ENCODE measurements at regions not wholly inside any gene's neighbourhood (a gene's known extent, or its start where the extent isn't known, plus 50 kb on each side); places are given as distances from the start of the nearest gene placed in this dataset.

DNA sequence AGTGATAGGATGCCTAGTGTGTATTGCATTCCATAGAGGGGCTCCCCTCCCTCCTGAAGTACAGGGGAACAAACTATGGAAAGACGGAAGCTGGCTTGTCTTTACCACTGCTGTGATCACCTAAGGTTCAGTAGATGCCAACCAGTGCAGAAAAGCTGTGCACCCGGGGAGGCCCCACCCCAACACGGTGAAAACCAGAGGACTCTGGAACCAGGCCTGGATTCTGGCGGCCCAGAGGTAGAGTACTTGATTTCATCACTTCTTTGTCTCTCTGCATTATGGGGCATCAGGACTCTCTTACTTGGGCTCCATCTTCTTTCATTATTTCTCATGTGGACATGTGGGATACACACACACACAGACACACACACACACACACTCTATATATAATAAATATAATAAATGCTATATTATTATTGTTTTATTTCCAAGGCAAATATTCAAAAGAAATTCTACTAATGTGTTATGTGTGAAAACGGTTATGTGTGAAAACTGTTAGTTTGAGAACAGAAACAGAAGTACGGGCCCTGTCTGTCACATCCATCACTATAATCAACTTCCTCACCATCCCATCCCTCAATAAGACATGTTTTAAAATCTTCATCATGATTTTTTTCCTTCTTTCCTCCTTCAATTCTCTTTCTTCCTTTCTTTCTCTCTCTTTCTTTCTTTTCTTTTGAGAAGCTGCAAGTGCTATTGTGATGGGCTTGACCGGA lies 152.4 kb upstream of the CMC1 start:
- no peak for DNase-seq

GRCh38 chr3:28089527-28089897 lies 151.9 kb upstream of the CMC1 start:
- DNase-seq = no peak

- DNase-seq = no peak
Measured at GRCh38 chr3:28099296-28099695, 142.1 kb upstream of the CMC1 start.

- DNase-seq = no peak
Measured at GRCh38 chr3:28101705-28102104, 139.7 kb upstream of the CMC1 start.

DNA sequence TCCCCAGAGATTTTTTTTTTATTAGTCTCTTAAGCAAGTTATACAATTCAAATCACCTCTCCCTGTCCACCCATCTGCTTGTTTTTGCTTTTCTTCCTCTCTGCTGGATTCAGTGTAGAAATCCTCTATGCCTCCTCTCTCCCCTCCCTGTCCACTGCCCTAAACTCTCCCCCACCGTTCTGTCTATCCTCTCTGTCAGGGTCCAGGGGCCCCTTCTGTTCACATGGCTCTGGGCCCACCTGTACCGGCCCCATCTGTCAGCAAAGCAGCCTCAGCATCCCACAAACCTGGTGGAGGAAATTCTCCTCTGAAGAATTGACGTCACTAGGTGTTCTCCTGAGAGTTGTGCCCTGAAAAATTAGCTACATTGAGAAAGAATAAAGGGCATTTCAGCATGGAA lies 137.6 kb upstream of the CMC1 start:
- no peak for DNase-seq

DNA sequence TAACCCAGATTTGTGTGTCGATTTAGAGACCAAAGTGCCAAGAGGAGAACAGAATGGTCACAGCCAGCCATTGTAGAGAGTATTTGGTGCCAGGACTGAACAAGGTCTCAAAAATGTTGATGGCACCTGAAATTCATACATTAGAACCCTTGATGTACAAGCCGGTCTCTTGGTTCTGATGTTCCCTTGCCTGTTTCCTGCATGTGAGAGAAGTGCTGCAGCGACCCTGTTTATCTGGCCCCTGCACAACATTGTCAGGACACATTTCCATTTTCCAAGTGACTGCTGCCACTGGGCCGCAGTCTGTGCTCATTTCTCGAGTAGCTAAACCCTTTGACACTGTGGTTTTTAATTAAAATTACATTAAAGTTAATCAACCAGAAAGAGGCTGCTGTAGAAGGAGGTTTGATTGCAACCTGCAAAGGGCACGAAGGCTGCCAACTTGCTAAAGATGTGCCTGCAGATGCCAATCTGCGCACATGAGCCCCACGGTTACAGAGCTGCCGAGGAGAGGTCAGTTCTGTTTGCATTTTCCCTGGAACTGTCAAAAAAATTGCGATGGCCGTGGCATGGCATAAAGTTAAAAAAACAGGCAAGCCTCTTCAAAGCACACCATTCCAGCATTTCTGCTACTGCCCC lies 136.4 kb upstream of the CMC1 start:
- no peak for DNase-seq

DNA sequence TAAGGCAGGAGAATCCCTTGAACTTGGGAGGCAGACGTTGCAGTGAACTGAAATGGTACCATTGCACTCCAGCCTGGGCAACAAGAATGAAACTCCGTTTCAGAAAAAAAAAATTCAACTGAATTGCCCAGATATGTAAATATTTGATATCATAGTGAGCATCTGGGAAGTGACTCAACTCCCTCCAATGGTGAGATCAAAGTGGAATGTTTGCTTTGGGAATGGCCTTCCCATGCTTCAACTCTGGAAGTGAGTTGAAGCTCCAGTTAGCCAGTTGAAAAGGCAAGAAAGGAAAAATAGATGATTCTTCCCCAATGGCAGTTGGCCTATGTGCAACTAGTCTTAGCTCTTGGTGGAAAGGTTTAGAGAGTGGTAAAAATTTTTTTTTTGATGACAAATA lies 131.6 kb upstream of the CMC1 start:
- DNase-seq = no peak

GRCh38 chr3:28110869-28111268 lies 130.6 kb upstream of the CMC1 start:
- DNase-seq = no peak

DNA sequence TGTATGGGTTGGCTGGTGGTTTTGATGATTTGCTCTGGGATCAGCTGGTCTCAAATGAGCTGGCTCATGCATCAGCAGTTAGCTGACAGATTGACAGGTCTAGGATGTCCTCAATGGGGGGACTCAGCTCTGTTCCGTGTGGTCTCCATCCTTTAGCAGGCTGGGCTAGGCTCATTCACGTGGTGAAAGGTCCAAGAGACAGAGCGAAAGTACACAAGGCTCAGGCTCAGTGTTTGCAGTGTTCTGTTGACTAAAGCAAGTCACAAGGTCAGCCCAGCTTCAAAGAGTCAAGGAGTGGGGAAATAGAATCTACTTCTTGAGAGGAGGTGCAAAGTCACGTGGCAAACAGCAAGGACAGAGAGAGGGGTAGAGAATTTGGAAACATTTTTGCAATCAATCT lies 126.5 kb upstream of the CMC1 start:
- no peak for DNase-seq

- no peak for DNase-seq
Measured at GRCh38 chr3:28115316-28115715, 126.1 kb upstream of the CMC1 start.

DNA sequence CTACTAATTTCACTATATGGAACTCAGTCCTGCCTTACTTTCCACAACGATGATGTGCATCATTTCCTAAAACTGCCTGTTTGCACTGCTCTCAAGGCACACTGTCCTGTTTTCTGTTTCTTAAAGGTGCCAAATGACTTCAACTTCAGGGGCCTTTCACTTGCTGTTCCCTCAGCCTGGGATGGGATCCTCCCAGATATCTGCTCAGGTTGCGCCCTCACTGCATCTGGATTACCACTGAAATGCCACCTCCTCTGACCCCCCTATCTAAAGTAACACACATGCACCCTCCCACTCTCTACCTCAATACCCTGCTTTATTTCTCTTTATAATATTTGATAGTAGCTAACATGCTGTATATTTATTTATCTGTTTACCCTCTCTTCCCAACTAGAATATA lies 123.8 kb upstream of the CMC1 start:
- DNase-seq = no peak

DNA sequence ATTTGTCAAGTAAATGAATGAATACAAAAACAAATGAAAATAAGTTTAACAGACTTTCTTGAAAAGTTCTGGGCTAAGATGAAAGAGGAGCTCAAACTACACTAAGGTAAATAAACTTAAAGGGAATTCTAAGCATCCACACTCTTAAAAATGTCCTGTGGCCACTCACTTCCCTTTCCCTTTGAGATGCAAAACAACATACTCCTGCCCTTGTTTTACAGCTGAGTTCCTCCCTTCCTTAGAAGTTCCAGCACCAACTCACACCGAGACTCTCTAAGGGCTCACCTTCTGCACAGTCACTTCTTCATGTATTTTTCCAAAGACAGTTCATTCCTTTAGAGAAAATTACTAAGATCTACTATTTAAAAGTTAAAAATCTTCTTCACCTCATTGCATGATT lies 123.3 kb upstream of the CMC1 start:
- DNase-seq = no peak

GRCh38 chr3:28122227-28122626 lies 119.2 kb upstream of the CMC1 start:
- peak in 1 of 2 donors; percentile 3 for DNase-seq

DNA sequence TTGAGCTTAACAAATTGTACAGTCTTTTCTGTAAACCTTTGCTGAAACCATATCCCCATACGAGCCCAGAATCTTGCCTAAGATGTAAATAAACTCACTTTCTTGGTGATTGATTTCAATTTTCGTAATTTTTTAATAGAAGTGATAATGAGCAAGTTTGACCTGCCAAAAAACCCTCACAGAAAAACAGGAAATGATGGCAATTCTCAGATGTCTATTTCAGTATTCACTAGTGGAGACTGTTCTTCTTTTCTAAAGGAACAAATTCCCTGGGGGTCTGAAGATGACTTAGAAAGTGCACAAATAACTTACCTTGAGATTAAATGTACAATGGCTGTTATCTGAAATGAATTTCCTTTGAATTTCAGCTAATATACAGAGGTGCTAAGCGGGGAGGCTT lies 116.5 kb upstream of the CMC1 start:
- DNase-seq = no peak

DNA sequence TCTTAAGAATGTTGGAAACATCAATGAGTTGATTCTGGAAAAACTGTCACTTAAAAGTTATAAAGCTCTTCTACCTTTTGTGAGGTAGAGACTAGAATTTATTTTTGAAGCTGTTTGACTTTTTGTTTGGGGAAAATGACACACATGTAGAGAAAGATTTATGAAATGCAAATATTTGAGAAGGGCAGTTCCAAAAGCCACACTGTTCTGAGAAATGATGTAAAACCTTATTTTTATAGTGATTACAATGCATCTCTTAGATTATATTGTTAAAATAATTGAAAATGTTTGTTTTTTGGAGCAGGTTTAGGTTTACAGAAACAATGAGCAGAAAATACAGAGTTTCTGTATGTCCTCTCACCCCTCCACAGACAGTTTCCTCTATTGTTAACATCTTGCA lies 116.1 kb upstream of the CMC1 start:
- no peak for DNase-seq

- no peak for DNase-seq
Measured at GRCh38 chr3:28130836-28131235, 110.6 kb upstream of the CMC1 start.

- no peak for DNase-seq
Measured at GRCh38 chr3:28132941-28133340, 108.5 kb upstream of the CMC1 start.

DNA sequence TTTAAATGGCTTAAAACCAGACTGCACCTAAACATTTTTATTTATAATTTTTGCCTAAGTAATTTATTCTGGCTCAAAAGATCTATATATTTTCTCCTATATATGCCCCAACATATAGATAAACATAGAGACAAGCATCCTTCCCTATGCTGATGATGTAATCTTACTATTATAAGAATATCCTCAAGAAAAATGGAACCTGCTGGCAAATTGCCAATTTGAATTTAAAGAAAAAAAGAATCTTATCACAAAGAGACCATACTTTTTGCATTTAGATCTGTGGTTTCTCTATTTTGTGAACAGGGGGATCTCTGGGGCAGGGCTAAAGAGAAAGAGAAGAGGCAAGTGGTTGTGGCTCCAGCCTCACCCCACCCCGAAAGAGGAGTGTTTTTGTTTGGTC lies 107.2 kb upstream of the CMC1 start:
- DNase-seq = no peak

GRCh38 chr3:28134792-28135375 lies 106.5 kb upstream of the CMC1 start:
- DNase-seq = no peak

GRCh38 chr3:28136607-28137216 lies 104.7 kb upstream of the CMC1 start:
- no peak for DNase-seq

DNA sequence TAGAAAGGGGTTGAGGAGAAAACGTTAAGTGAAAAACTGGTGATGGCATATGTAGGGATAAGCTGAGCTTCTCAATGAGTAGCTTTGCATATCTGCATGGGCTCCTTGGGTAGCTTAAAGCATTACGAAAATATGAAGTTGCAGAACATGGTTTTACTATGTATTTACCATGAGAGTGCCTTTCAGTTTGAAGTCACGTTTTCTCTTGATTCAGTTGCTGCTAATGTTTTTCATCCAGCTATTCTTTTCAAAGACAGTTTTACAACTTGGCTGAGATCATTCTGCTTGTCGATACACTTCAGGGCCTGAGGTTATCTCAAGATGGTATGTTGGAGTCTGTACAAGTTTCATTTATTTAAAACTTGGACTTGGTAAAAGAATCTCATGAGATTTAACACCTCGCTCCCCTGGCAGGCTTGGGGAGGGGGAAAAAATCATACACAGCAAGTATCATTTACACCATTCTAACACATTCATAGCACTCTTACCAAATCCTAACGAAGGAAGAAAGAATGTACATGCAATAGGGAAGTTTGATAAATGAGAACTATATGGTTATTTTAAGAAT lies 103.3 kb upstream of the CMC1 start:
- no peak for DNase-seq

- DNase-seq = no peak
Measured at GRCh38 chr3:28139288-28139687, 102.1 kb upstream of the CMC1 start.

All from right lung (tissue), 2 donors.